Smooth muscle cell (in vitro differentiated cells): ENCODE measurements at regions not wholly inside any gene's neighbourhood (a gene's known extent, or its start where the extent isn't known, plus 50 kb on each side); places are given as distances from the start of the nearest gene placed in this dataset.

Experiments used
- DNase-seq: peaks from one replicate; lab custom pipeline; 2025; ENCODE audit not compliant: unreplicated experiment; lab: John Stamatoyannopoulos, UW
- H2AFZ ChIP-seq: fragments of 200-600 bp; sonication (generic); 2 replicates; pipeline ENCODE4 v1.6.0; 2016; ENCODE audit warnings: antibody characterized with exemption, low read depth, mild to moderate bottlenecking
- H3F3A ChIP-seq: fragments of 200-600 bp; sonication (generic); 2 replicates; pipeline ENCODE4 v1.6.0; 2017; ENCODE audit warnings: antibody characterized with exemption, low read depth
- H3K27ac ChIP-seq: fragments of 200-600 bp; sonication (generic); 2 replicates; pipeline ENCODE4 v1.5.1; 2016; ENCODE audit warnings: low read depth, mild to moderate bottlenecking
- H3K27me3 ChIP-seq: fragments of 200-600 bp; sonication (generic); 2 replicates; pipeline ENCODE4 v1.6.1; 2016; ENCODE audit warnings: low read depth, mild to moderate bottlenecking
- H3K36me3 ChIP-seq: fragments of 200-600 bp; sonication (generic); 2 replicates; pipeline ENCODE4 v1.5.1; 2016; ENCODE audit warnings: low read depth
- H3K4me1 ChIP-seq: fragments of 200-600 bp; sonication (generic); 2 replicates; pipeline ENCODE4 v1.5.1; 2016; ENCODE audit warnings: low read depth
- H3K4me2 ChIP-seq: fragments of 200-600 bp; sonication (generic); 2 replicates; pipeline ENCODE4 v1.6.0; 2016; ENCODE audit warnings: mild to moderate bottlenecking
- H3K4me3 ChIP-seq: fragments of 200-600 bp; sonication (generic); 2 replicates; pipeline ENCODE4 v1.5.1; 2016; ENCODE audit warnings: mild to moderate bottlenecking
- H3K79me2 ChIP-seq: fragments of 200-600 bp; sonication (generic); 2 replicates; pipeline ENCODE4 v1.6.0; 2016; ENCODE audit warnings: low read depth, mild to moderate bottlenecking
- H3K9ac ChIP-seq: fragments of 200-600 bp; sonication (generic); 2 replicates; pipeline ENCODE4 v1.6.0; 2016; ENCODE audit warnings: low read depth
- H3K9me3 ChIP-seq: fragments of 200-600 bp; sonication (generic); replicated peaks from 2 replicates; pipeline ENCODE4 v1.5.1; 2016; ENCODE audit warnings: low read depth
- H4K20me1 ChIP-seq: fragments of 200-600 bp; sonication (generic); 2 replicates; pipeline ENCODE4 v1.6.0; 2016; ENCODE audit warnings: low read depth
- CTCF ChIP-seq: fragments of 200-600 bp; sonication (generic); IDR thresholded peaks from 2 replicates; pipeline ENCODE4 v1.5.1; 2017; ENCODE audit warnings: borderline replicate concordance, mild to moderate bottlenecking, antibody characterized with exemption; ENCODE audit not compliant: insufficient read depth, poor library complexity, severe bottlenecking
- WGBS: methylation state at CpG from one replicate; pipeline ENCODE4 v1.1.7; 2016; ENCODE audit warnings: low lambda C conversion rate; 5-methylcytosine and 5-hydroxymethylcytosine counted together

- Histone ChIP-seq H3K4me3 (no peak overlapping the region), H3K79me2 (no peaks in the 10 kb centered on the region), H3K9ac (no peak overlapping the region), H3K9me3 (no peaks in the 10 kb centered on the region), H3K27ac (no peak overlapping the region), H3K4me1 (no peaks in the 10 kb centered on the region), H2AFZ (no peak overlapping the region), H3K27me3 (peaks cover 4% of the 10 kb centered on the region), H3K4me2 (no peak overlapping the region), H3F3A (no peaks in the 10 kb centered on the region), H3K36me3 (no peaks in the 10 kb centered on the region), H4K20me1 (no peaks in the 10 kb centered on the region)
- no peak for TF ChIP-seq CTCF
- WGBS: 88% methylated on average over 6 of the region's 6 CpGs
- DNase-seq: no peak
Observed at GRCh38 chr5:4222147-4222546, 626.5 kb downstream of the IRX1 start.

GRCh38 chr5:4222821-4223220 lies 627.2 kb downstream of the IRX1 start:
- Histone ChIP-seq H2AFZ (no peak overlapping the region), H3K9ac (no peak overlapping the region), H3F3A (no peaks in the 10 kb centered on the region), H3K27me3 (peaks cover 4% of the 10 kb centered on the region), H3K36me3 (no peaks in the 10 kb centered on the region), H3K4me3 (no peak overlapping the region), H3K4me1 (no peaks in the 10 kb centered on the region), H3K9me3 (no peaks in the 10 kb centered on the region), H3K4me2 (no peak overlapping the region), H4K20me1 (no peaks in the 10 kb centered on the region), H3K27ac (no peak overlapping the region), H3K79me2 (no peaks in the 10 kb centered on the region)
- DNase-seq: no peak
- TF ChIP-seq CTCF: no peak
- WGBS: 88% methylated on average over 15 of the region's 15 CpGs

- no peak overlapping the region for H3K4me3 ChIP-seq
- no peaks in the 10 kb centered on the region for H3K36me3 ChIP-seq
- 79% methylated on average over 5 of the region's 5 CpGs for WGBS
- H3K9me3 ChIP-seq: no peaks in the 10 kb centered on the region
- no peak overlapping the region for H2AFZ ChIP-seq
- no peak overlapping the region for H3K27ac ChIP-seq
- H3K79me2 ChIP-seq: no peaks in the 10 kb centered on the region
- no peak overlapping the region for H3K9ac ChIP-seq
- peaks cover 6% of the 10 kb centered on the region for H3K4me1 ChIP-seq
- H3F3A ChIP-seq: no peaks in the 10 kb centered on the region
- no peak for DNase-seq
- peaks cover 3% of the 10 kb centered on the region for H3K27me3 ChIP-seq
- no peak overlapping the region for H3K4me2 ChIP-seq
- TF ChIP-seq CTCF: no peak
- no peaks in the 10 kb centered on the region for H4K20me1 ChIP-seq
Observed at GRCh38 chr5:4225741-4226140, 630.1 kb downstream of the IRX1 start.

- Histone ChIP-seq H3K4me2 (no peak overlapping the region), H3K27me3 (no peaks in the 10 kb centered on the region), H4K20me1 (no peaks in the 10 kb centered on the region), H3K9me3 (no peaks in the 10 kb centered on the region), H3K4me1 (peaks cover 14% of the 10 kb centered on the region), H3K36me3 (no peaks in the 10 kb centered on the region), H2AFZ (no peak overlapping the region), H3K27ac (no peak overlapping the region), H3K4me3 (no peak overlapping the region), H3K9ac (no peak overlapping the region), H3F3A (no peaks in the 10 kb centered on the region), H3K79me2 (no peaks in the 10 kb centered on the region)
- 89% methylated on average over 5 of the region's 5 CpGs for WGBS
- DNase-seq: no peak
- no peak for TF ChIP-seq CTCF
Observed at GRCh38 chr5:4226565-4226964, 630.9 kb downstream of the IRX1 start.
